OCI-LY3 (cell line): ENCODE measurements at regions not wholly inside any gene's neighbourhood (a gene's known extent, or its start where the extent isn't known, plus 50 kb on each side); places are given as distances from the start of the nearest gene placed in this dataset.

Source experiments
- H2AFZ ChIP-seq: fragments of 200-600, 300-600 bp; shearing (Covaris generic); 2 replicates; pipeline ENCODE4 v1.6.0; 2014; ENCODE audit warnings: antibody characterized with exemption, low read depth, low read length
- H3K27ac ChIP-seq: fragments of 200-600, 300-600 bp; sonication (generic); 2 replicates; pipeline ENCODE4 v1.5.1; 2014; ENCODE audit warnings: mild to moderate bottlenecking, low read length, moderate library complexity, mixed read lengths
- H3K27me3 ChIP-seq: fragments of 200-600, 300-600 bp; sonication (generic); 2 replicates; pipeline ENCODE4 v1.6.1; 2014; ENCODE audit warnings: low read depth, low read length, mixed read lengths
- H3K36me3 ChIP-seq: fragments of 200-600, 300-600 bp; sonication (generic); replicated peaks from 2 replicates; pipeline ENCODE3; 2014; ENCODE audit warnings: low read depth, low read length, mixed read lengths
- H3K4me1 ChIP-seq: fragments of 300-600, 200-600 bp; sonication (generic); 2 replicates; pipeline ENCODE4 v1.6.1; 2014; ENCODE audit warnings: low read length, mixed read lengths
- H3K4me2 ChIP-seq: fragments of 200-600, 300-600 bp; sonication (generic); 2 replicates; pipeline ENCODE4 v1.6.1; 2014; ENCODE audit warnings: low read length, mixed read lengths
- H3K4me3 ChIP-seq: fragments of 300-600, 200-600 bp; sonication (generic); 2 replicates; pipeline ENCODE4 v1.5.1; 2014; ENCODE audit warnings: antibody characterized with exemption, mild to moderate bottlenecking, low read length, moderate library complexity
- H3K79me2 ChIP-seq: fragments of 300-600, 200-600 bp; shearing (Covaris generic); 2 replicates; pipeline ENCODE4 v1.6.1; 2014; ENCODE audit warnings: mild to moderate bottlenecking, low read length, mixed read lengths
- H3K9ac ChIP-seq: fragments of 300-600, 200-600 bp; shearing (Covaris generic); 2 replicates; pipeline ENCODE4 v1.6.0; 2014; ENCODE audit warnings: mild to moderate bottlenecking, low read length, moderate library complexity
- H3K9me3 ChIP-seq: fragments of 200-600, 300-600 bp; shearing (Covaris generic); 2 replicates; pipeline ENCODE4 v1.6.1; 2014; ENCODE audit warnings: low read length, mixed read lengths; ENCODE audit not compliant: insufficient read depth
- H4K20me1 ChIP-seq: fragments of 200-600, 300-600 bp; sonication (generic); 2 replicates; pipeline ENCODE4 v1.6.1; 2016; ENCODE audit warnings: low read length, mixed read lengths; ENCODE audit not compliant: insufficient read depth
- EZH2phosphoT487 ChIP-seq: fragments of 200-600 bp; shearing (Covaris generic); IDR thresholded peaks from 2 replicates; pipeline ENCODE4 v1.6.1; 2018; ENCODE audit warnings: antibody characterized with exemption, mixed run types, low read depth
- TF ChIP-seq, protein P1 (sequence below): fragments of 200-600, 300-600 bp; sonication (generic); IDR thresholded peaks from 2 replicates; pipeline ENCODE4 v1.5.1; 2014; ENCODE audit warnings: antibody characterized with exemption, low read length, low read depth

- Histone ChIP-seq H4K20me1 (no peaks in the 10 kb centered on the region), H3K27ac (no peak overlapping the region), H3K27me3 (no peaks in the 10 kb centered on the region), H3K4me2 (no peak overlapping the region), H3K9me3 (no peaks in the 10 kb centered on the region), H3K36me3 (no peaks in the 10 kb centered on the region), H3K4me1 (no peaks in the 10 kb centered on the region), H2AFZ (no peak overlapping the region), H3K4me3 (no peak overlapping the region), H3K9ac (no peak overlapping the region), H3K79me2 (no peaks in the 10 kb centered on the region)
- no peak for TF ChIP-seq EZH2phosphoT487
- TF ChIP-seq, protein P1, sequence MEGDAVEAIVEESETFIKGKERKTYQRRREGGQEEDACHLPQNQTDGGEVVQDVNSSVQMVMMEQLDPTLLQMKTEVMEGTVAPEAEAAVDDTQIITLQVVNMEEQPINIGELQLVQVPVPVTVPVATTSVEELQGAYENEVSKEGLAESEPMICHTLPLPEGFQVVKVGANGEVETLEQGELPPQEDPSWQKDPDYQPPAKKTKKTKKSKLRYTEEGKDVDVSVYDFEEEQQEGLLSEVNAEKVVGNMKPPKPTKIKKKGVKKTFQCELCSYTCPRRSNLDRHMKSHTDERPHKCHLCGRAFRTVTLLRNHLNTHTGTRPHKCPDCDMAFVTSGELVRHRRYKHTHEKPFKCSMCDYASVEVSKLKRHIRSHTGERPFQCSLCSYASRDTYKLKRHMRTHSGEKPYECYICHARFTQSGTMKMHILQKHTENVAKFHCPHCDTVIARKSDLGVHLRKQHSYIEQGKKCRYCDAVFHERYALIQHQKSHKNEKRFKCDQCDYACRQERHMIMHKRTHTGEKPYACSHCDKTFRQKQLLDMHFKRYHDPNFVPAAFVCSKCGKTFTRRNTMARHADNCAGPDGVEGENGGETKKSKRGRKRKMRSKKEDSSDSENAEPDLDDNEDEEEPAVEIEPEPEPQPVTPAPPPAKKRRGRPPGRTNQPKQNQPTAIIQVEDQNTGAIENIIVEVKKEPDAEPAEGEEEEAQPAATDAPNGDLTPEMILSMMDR = no peak
Observed at GRCh38 chr7:124456286-124456685, 309.3 kb downstream of the GPR37 start.

GRCh38 chr7:124452186-124452585 lies 313.4 kb downstream of the GPR37 start:
- Histone ChIP-seq H3K4me2 (no peak overlapping the region), H3K4me3 (no peak overlapping the region), H3K4me1 (no peaks in the 10 kb centered on the region), H3K27me3 (no peaks in the 10 kb centered on the region), H3K27ac (no peak overlapping the region), H2AFZ (no peak overlapping the region), H3K9me3 (no peaks in the 10 kb centered on the region), H3K9ac (no peak overlapping the region), H3K36me3 (no peaks in the 10 kb centered on the region), H4K20me1 (no peaks in the 10 kb centered on the region), H3K79me2 (no peaks in the 10 kb centered on the region)
- TF ChIP-seq, protein P1 = no peak
- no peak for TF ChIP-seq EZH2phosphoT487

GRCh38 chr7:124449896-124450295 lies 315.7 kb downstream of the GPR37 start:
- no peaks in the 10 kb centered on the region for H4K20me1 ChIP-seq
- no peak overlapping the region for H3K4me2 ChIP-seq
- H3K9ac ChIP-seq = no peak overlapping the region
- no peaks in the 10 kb centered on the region for H3K36me3 ChIP-seq
- no peaks in the 10 kb centered on the region for H3K79me2 ChIP-seq
- no peaks in the 10 kb centered on the region for H3K27me3 ChIP-seq
- H3K9me3 ChIP-seq = no peaks in the 10 kb centered on the region
- no peak for TF ChIP-seq EZH2phosphoT487
- TF ChIP-seq, protein P1 = no peak
- no peaks in the 10 kb centered on the region for H3K4me1 ChIP-seq
- no peak overlapping the region for H3K27ac ChIP-seq
- no peak overlapping the region for H3K4me3 ChIP-seq
- no peak overlapping the region for H2AFZ ChIP-seq

GRCh38 chr7:124444696-124445480 lies 320.7 kb downstream of the GPR37 start:
- no peaks in the 10 kb centered on the region for H3K4me1 ChIP-seq

More at GRCh38 chr7:124444696-124445480, 320.7 kb downstream of the GPR37 start:
- no peaks in the 10 kb centered on the region for H3K79me2 ChIP-seq
- no peaks in the 10 kb centered on the region for H3K36me3 ChIP-seq
- no peak overlapping the region for H2AFZ ChIP-seq
- no peak overlapping the region for H3K4me3 ChIP-seq
- H3K27me3 ChIP-seq = no peaks in the 10 kb centered on the region
- H3K9me3 ChIP-seq = no peaks in the 10 kb centered on the region
- H4K20me1 ChIP-seq = no peaks in the 10 kb centered on the region
- no peak overlapping the region for H3K27ac ChIP-seq
- TF ChIP-seq, protein P1 = no peak
- H3K4me2 ChIP-seq = no peak overlapping the region
- no peak overlapping the region for H3K9ac ChIP-seq
